ENCODE measurements at regions not wholly inside any gene's neighbourhood (a gene's known extent, or its start where the extent isn't known, plus 50 kb on each side); places are given as distances from the start of the nearest gene placed in this dataset.
"Not testable (repeated sequence)": the region's sequence is repeated elsewhere in the genome, so short reads cannot be mapped to it uniquely, and the experiment has no call there.

GRCh38 chr9:85319936-85320656 lies 421.7 kb downstream of the AGTPBP1 start:
- ChIA-PET POLR2A (no interaction called here), CTCF (interaction anchor here (1.3 to 1.6 kb wide), 2 partner anchors 20 to 38 kb away, joined by 3 to 4 read pairs; no protein-coding TSS in a partner anchor)
- DNase-seq (ENCODE audit: extremely low spot score), result no peak
- TF ChIP-seq, protein P1, sequence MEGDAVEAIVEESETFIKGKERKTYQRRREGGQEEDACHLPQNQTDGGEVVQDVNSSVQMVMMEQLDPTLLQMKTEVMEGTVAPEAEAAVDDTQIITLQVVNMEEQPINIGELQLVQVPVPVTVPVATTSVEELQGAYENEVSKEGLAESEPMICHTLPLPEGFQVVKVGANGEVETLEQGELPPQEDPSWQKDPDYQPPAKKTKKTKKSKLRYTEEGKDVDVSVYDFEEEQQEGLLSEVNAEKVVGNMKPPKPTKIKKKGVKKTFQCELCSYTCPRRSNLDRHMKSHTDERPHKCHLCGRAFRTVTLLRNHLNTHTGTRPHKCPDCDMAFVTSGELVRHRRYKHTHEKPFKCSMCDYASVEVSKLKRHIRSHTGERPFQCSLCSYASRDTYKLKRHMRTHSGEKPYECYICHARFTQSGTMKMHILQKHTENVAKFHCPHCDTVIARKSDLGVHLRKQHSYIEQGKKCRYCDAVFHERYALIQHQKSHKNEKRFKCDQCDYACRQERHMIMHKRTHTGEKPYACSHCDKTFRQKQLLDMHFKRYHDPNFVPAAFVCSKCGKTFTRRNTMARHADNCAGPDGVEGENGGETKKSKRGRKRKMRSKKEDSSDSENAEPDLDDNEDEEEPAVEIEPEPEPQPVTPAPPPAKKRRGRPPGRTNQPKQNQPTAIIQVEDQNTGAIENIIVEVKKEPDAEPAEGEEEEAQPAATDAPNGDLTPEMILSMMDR (IDR thresholded peaks at IDR 0.05; ENCODE audit: control extremely low read depth, extremely low read depth, low read depth, missing control alignments), result no peak

- POLR2A ChIA-PET; CTCF ChIA-PET; DNase-seq (ENCODE audit: extremely low spot score): not testable (repeated sequence)
Measured at GRCh38 chr9:85315535-85315934, 426.2 kb downstream of the AGTPBP1 start.

DNA sequence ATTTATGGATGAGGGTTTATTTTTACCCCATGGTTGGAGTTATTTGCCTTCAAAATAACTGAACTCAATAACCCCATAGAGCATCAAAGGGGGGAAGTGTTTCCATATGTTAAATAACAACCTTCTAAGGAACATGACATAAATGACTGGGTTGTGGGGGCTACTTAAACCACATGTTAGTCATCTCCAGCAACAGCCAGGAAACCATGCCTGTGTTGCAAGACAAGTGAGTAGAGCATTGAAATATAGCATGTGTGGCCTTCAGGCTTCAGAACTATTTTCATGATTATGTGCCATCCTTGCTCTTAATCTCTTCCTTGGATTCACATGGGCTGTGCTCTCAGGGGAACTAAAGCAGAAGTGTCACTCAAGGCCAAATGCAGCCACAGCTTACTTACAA lies 431.2 kb downstream of the AGTPBP1 start:
- CTCF ChIA-PET, result interaction anchor here (1.1 kb wide), 1 partner anchor 17 kb away, joined by 3 read pairs; no protein-coding TSS in a partner anchor
- POLR2A ChIA-PET, result no interaction called here
- TF ChIP-seq, protein P1 (IDR thresholded peaks at IDR 0.05; ENCODE audit: control extremely low read depth, extremely low read depth, low read depth, missing control alignments), result no peak
- no peak for DNase-seq (ENCODE audit: extremely low spot score)

- ChIA-PET POLR2A (no interaction called here), CTCF (no interaction called here)
Measured at GRCh38 chr9:85303757-85304134, 438.0 kb downstream of the AGTPBP1 start.

GRCh38 chr9:85302938-85303756 lies 438.6 kb downstream of the AGTPBP1 start:
- TF ChIP-seq, protein P1 (IDR thresholded peaks at IDR 0.05; ENCODE audit: control extremely low read depth, extremely low read depth, low read depth, missing control alignments), result no peak
- DNase-seq (ENCODE audit: extremely low spot score), result no peak
- CTCF ChIA-PET, result no interaction called here

More at GRCh38 chr9:85303757-85304134, 438.0 kb downstream of the AGTPBP1 start:
- TF ChIP-seq, protein P1 (IDR thresholded peaks at IDR 0.05; ENCODE audit: control extremely low read depth, extremely low read depth, low read depth, missing control alignments), result no peak
- no peak for DNase-seq (ENCODE audit: extremely low spot score)

DNA sequence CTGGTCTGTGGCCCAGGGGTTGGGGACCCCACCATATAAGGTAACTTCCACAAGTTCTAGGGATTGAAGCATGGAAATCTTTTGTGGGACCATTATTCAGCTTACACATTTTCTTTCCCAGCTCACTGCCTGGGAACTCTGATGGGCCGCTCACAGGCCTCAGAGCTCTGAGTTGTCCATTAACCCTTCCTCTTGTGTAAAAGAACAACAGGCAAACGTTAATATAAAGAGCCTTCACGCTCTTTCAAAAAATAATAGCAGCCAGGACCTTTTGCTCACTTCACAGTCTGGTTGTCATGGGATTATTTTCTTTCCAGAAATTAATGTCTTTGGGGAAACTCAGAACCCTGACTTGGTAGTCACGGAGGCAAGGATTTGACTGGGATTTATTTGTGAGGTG lies 443.3 kb downstream of the AGTPBP1 start:
- CTCF ChIA-PET, result interaction anchor here (0.9 to 1.9 kb wide), 3 partner anchors 15 to 40 kb away, joined by 3 to 5 read pairs (median 5); no protein-coding TSS in a partner anchor
- POLR2A ChIA-PET, result no interaction called here
- DNase-seq (ENCODE audit: extremely low spot score), result no peak
- TF ChIP-seq, protein P1 (IDR thresholded peaks at IDR 0.05; ENCODE audit: control extremely low read depth, extremely low read depth, low read depth, missing control alignments), result no peak

More at GRCh38 chr9:85302938-85303756, 438.6 kb downstream of the AGTPBP1 start:
- POLR2A ChIA-PET, result no interaction called here

DNA sequence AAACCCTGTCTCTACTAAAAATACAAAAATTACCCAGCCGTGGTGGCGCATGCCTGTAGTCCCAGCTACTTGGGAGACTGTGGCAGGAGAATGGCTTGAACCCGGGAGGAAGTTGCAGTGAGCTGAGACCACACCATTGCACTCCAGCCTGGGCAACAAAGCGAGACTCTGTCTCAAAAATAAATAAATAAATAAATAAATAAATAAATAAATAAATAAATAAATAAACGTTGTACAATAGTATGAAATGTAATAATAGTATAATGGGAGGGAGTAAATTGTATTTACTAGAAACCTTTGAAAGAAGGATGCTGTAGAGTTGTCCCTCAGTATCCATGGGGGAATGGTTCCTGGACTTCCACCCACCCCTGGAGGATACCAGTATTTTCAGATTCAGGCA lies 446.5 kb downstream of the AGTPBP1 start:
- CTCF ChIA-PET; DNase-seq (ENCODE audit: extremely low spot score); POLR2A ChIA-PET: not testable (repeated sequence)

All from GM10248 (cell line).